Stimulated activated CD4-positive, alpha-beta T cell treated with anti-CD3 and anti-CD28 coated beads, Interleukin-2, amount 100 ng/mL, for 24 hours (primary cell): ENCODE measurements at regions not wholly inside any gene's neighbourhood (a gene's known extent, or its start where the extent isn't known, plus 50 kb on each side); places are given as distances from the start of the nearest gene placed in this dataset.
A peak's percentile ranks its signal among the peaks of the same experiment; 100 is the strongest.

Source experiments
- DNase-seq, 2 donors: peaks; one replicate each; pipeline ENCODE4 v3.0.0-alpha.2; 2020

GRCh38 chr20:43863821-43864544 lies 50.7 kb upstream of the TOX2 start:
- no peak for DNase-seq

- no peak for DNase-seq
Measured at GRCh38 chr20:43863330-43863729, 51.3 kb upstream of the TOX2 start.

- no peak for DNase-seq
Measured at GRCh38 chr20:43862438-43862837, 52.2 kb upstream of the TOX2 start.

- no peak for DNase-seq
Measured at GRCh38 chr20:43859994-43860393, 54.7 kb upstream of the TOX2 start.

- no peak for DNase-seq
Measured at GRCh38 chr20:43857932-43858331, 56.7 kb upstream of the TOX2 start.

- no peak for DNase-seq
Measured at GRCh38 chr20:43857127-43857526, 57.5 kb upstream of the TOX2 start.

- no peak for DNase-seq
Measured at GRCh38 chr20:43855803-43856202, 58.8 kb upstream of the TOX2 start.

GRCh38 chr20:43853918-43854317 lies 60.7 kb upstream of the TOX2 start:
- no peak for DNase-seq

GRCh38 chr20:43853174-43853803 lies 61.4 kb upstream of the TOX2 start:
- DNase-seq = no peak

- DNase-seq = peak in 1 of 2 donors; percentile 9
Measured at GRCh38 chr20:43849496-43850186, 65.0 kb upstream of the TOX2 start.

- no peak for DNase-seq
Measured at GRCh38 chr20:43846516-43846905, 68.1 kb upstream of the TOX2 start.

- no peak for DNase-seq
Measured at GRCh38 chr20:43844778-43845614, 69.7 kb upstream of the TOX2 start.

GRCh38 chr20:43843965-43844660 lies 70.5 kb upstream of the TOX2 start:
- peak in 1 of 2 donors; percentile 11 for DNase-seq

- DNase-seq = no peak
Measured at GRCh38 chr20:43843096-43843964, 71.3 kb upstream of the TOX2 start.

- DNase-seq = peak in 1 of 2 donors; percentile 13
Measured at GRCh38 chr20:43842126-43843020, 72.3 kb upstream of the TOX2 start.

GRCh38 chr20:43840382-43841070 lies 74.1 kb upstream of the TOX2 start:
- peak in 1 of 2 donors; percentile 26 for DNase-seq

GRCh38 chr20:43839793-43840199 lies 74.9 kb upstream of the TOX2 start:
- DNase-seq = no peak

GRCh38 chr20:43838703-43839060 lies 76.0 kb upstream of the TOX2 start:
- DNase-seq = no peak

- no peak for DNase-seq
Measured at GRCh38 chr20:43837856-43838702, 76.6 kb upstream of the TOX2 start.
